Activated CD4-positive, alpha-beta memory T cell treated with anti-CD3 and anti-CD28 coated beads, Interleukin-2, amount 10 ng/mL, durations not matched to agents 7 days and 5 days (primary cell): ENCODE measurements at regions not wholly inside any gene's neighbourhood (a gene's known extent, or its start where the extent isn't known, plus 50 kb on each side); places are given as distances from the start of the nearest gene placed in this dataset.
A peak's percentile ranks its signal among the peaks of the same experiment; 100 is the strongest.

Source experiments
- CTCF ChIA-PET: fragments of 350-600 bp; sonication (Branson Sonifier 250); formaldehyde crosslinking; loops from one replicate; lab custom pipeline; 2021; ENCODE audit warnings: antibody characterized with exemption, inconsistent platforms; lab: Charles Lee
- POLR2A ChIA-PET: fragments of 350-600 bp; sonication (Branson Sonifier 250); formaldehyde crosslinking; loops from one replicate; lab custom pipeline; 2021; ENCODE audit warnings: antibody characterized with exemption; lab: Charles Lee
- DNase-seq: peaks from one replicate; pipeline ENCODE4 v3.0.0-alpha.2; 2020
- H3K27ac Mint-ChIP-seq: one replicate; pipeline ENCODE4 v1.8.0; 2021; ENCODE audit warnings: mild to moderate bottlenecking, mixed read lengths
- H3K27me3 Mint-ChIP-seq: one replicate; pipeline ENCODE4 v1.8.0; 2021; ENCODE audit warnings: mixed read lengths
- H3K36me3 Mint-ChIP-seq: one replicate; pipeline ENCODE4 v1.8.0; 2021; ENCODE audit warnings: low read depth, mixed read lengths
- H3K4me1 Mint-ChIP-seq: one replicate; pipeline ENCODE4 v1.8.0; 2021; ENCODE audit warnings: mixed read lengths
- H3K4me3 Mint-ChIP-seq: one replicate; pipeline ENCODE4 v1.8.0; 2021; ENCODE audit warnings: mild to moderate bottlenecking, mixed read lengths
- H3K9me3 Mint-ChIP-seq: one replicate; pipeline ENCODE4 v1.8.0; 2021; ENCODE audit warnings: mixed read lengths

- Mint-ChIP-seq H3K4me1 (no peaks in the 10 kb centered on the region), H3K27ac (no peak overlapping the region), H3K9me3 (no peaks in the 10 kb centered on the region), H3K36me3 (no peaks in the 10 kb centered on the region), H3K27me3 (no peaks in the 10 kb centered on the region), H3K4me3 (no peak overlapping the region)
- ChIA-PET CTCF (no interaction called here), POLR2A (no interaction called here)
- no peak for DNase-seq
Observed at GRCh38 chr9:79123415-79123814, 448.4 kb upstream of the TLE4 start.

DNA sequence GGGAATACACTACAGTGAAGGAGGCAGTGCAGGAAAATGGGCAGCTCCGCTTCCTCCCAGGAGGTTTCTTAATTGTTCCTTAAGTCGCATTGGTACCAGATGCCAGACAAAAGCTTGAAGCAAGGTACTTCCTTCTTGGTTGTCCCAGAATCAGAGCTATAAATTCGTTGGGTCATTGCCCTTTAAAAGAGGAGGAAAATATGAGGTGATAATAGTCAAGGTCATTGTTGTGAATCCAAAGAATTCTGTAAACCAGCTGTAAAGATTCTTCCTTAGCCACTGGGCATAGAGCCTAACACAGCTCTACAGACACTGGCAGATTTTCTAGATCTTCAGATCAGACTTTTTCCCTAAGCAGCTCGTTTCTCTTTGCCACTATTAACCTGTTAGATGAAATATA, 444.1 kb upstream of the TLE4 start:
- no peaks in the 10 kb centered on the region for H3K4me1 Mint-ChIP-seq
- DNase-seq, result no peak
- ChIA-PET CTCF (no interaction called here), POLR2A (no interaction called here)
- H3K9me3 Mint-ChIP-seq, result no peaks in the 10 kb centered on the region
- H3K36me3 Mint-ChIP-seq, result no peaks in the 10 kb centered on the region
- H3K27me3 Mint-ChIP-seq, result no peaks in the 10 kb centered on the region
- H3K27ac Mint-ChIP-seq, result no peak overlapping the region
- no peak overlapping the region for H3K4me3 Mint-ChIP-seq

DNA sequence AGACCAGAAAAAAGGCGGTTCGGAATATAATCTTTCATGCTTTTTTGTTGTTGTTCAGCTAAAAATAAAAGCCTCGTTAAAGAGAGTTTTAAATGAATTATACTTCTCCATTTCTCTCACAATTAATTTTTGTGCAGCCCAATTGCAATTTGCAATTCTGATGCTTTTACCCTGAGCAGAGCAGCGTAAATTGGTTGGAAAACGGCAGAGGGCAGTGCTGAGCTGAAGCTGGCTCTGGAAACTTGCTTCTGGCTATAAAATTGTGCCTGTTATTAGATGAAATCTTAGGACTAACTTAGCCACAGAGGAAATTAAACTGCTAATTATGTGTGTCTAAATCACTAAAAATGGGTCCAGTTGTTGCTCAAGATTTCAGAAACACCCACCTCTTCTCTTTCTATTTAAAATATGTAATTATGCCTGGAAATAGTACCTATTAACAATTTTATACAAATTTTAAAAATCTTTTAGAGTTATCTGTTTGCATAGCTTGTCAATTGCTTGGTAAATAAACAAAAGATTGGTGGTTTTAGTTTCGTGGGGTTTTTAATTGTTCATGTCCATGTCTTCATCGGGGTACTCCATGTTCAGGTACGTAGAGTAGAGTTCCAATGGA, 441.8 kb upstream of the TLE4 start:
- H3K27me3 Mint-ChIP-seq, result no peaks in the 10 kb centered on the region
- ChIA-PET POLR2A (no interaction called here), CTCF (interaction anchor here (0.6 to 1.2 kb wide), 2 partner anchors 14 to 706 kb away, joined by 3 read pairs; no protein-coding TSS in a partner anchor)
- no peak overlapping the region for H3K27ac Mint-ChIP-seq
- peak; percentile 17 for DNase-seq
- H3K36me3 Mint-ChIP-seq, result no peaks in the 10 kb centered on the region
- no peaks in the 10 kb centered on the region for H3K4me1 Mint-ChIP-seq
- no peaks in the 10 kb centered on the region for H3K9me3 Mint-ChIP-seq
- H3K4me3 Mint-ChIP-seq, result no peak overlapping the region

DNA sequence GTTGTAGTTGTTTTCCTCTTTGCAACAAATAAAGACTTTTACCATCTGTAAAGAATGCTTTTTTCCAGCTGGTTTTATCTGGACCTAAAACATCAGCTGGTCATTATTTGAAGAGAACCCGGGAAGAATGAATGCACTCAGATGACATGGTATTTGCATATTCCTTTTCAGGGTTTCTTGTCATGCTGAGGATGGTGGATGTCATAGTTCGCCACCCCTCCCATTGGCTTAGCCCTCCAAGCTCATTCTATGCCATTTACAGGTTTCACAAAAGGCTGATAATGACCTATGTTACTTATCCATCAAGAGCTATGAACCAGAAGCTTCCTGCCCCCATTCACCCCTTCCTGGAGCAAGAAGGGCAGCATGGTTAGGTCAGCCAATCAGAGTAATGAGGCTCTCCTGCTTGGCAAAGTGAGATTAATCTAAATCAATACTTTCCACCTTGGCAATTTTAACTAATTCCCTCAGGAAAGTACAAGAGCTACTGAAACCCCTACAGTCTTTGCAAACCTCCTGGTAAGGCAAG, 440.5 kb upstream of the TLE4 start:
- Mint-ChIP-seq H3K36me3 (no peaks in the 10 kb centered on the region), H3K27me3 (no peaks in the 10 kb centered on the region), H3K9me3 (no peaks in the 10 kb centered on the region), H3K4me1 (no peaks in the 10 kb centered on the region), H3K4me3 (no peak overlapping the region), H3K27ac (no peak overlapping the region)
- DNase-seq, result no peak
- ChIA-PET POLR2A (no interaction called here), CTCF (no interaction called here)

- DNase-seq, result no peak
- no peaks in the 10 kb centered on the region for H3K4me1 Mint-ChIP-seq
- ChIA-PET POLR2A (no interaction called here), CTCF (no interaction called here)
- no peaks in the 10 kb centered on the region for H3K9me3 Mint-ChIP-seq
- no peaks in the 10 kb centered on the region for H3K36me3 Mint-ChIP-seq
- no peak overlapping the region for H3K4me3 Mint-ChIP-seq
- no peak overlapping the region for H3K27ac Mint-ChIP-seq
- H3K27me3 Mint-ChIP-seq, result no peaks in the 10 kb centered on the region
Observed at GRCh38 chr9:79131824-79132377, 439.9 kb upstream of the TLE4 start.

GRCh38 chr9:79134654-79135053, 437.1 kb upstream of the TLE4 start:
- Mint-ChIP-seq H3K4me1 (no peaks in the 10 kb centered on the region), H3K9me3 (no peaks in the 10 kb centered on the region), H3K36me3 (no peaks in the 10 kb centered on the region), H3K27ac (no peak overlapping the region), H3K4me3 (no peak overlapping the region), H3K27me3 (no peaks in the 10 kb centered on the region)
- POLR2A ChIA-PET, result no interaction called here
- CTCF ChIA-PET, result no interaction called here
- DNase-seq, result no peak

DNA sequence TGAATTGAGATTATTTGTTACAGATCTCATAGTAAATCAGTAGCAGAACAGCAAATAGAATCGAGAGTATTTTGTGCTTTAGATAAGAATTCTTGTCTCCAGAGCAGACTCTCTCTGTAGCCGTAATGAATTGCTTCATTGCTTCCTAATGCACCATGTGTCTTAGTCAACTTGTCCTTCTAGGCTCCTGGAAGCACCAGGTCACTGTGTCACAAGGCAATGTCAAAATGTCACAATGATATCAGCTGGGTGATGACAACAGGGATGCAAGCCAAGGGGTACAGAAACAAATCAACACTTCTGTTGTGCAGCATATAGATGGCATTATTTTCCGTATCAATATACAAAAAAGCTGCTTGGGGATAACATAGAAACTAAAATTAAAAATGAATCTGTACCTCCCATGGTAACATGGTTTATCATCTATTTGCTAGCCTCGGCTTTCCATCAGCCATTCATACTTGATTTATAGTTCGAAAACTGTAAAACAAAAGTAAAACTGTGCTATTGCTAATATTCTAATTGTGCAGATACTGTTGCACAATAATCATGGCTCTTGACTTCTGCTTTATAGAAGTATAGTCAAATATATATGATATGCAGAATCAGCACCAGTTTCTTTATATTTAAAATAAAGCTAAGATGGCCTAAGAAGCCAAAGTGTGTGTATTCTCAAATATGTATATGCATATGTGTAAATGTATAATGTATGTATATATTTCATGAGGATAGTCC, 435.9 kb upstream of the TLE4 start:
- Mint-ChIP-seq H3K27me3 (no peaks in the 10 kb centered on the region), H3K4me3 (no peak overlapping the region), H3K4me1 (no peaks in the 10 kb centered on the region), H3K9me3 (no peaks in the 10 kb centered on the region), H3K27ac (no peak overlapping the region), H3K36me3 (no peaks in the 10 kb centered on the region)
- no peak for DNase-seq
- ChIA-PET POLR2A (no interaction called here), CTCF (no interaction called here)

DNA sequence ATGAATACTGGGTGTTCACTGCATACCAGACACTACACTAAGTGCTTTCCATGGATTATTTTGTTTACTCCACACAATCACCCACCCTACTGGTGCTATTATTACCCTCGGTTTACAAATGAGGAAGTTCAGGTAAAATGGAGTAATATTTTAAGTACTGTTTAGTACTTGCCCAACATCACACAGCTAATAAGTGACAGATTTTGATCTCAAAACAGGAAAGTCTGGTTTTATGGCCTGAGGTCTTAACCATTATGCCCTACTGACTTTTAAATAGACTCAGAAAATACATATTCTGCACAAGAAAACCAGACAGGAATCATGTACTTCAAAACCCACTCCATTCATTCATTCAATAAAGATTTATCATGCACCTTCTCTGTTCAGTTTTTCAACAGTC, 431.0 kb upstream of the TLE4 start:
- no peak for DNase-seq
- H3K4me3 Mint-ChIP-seq, result no peak overlapping the region
- POLR2A ChIA-PET, result no interaction called here
- no peaks in the 10 kb centered on the region for H3K9me3 Mint-ChIP-seq
- no peak overlapping the region for H3K27ac Mint-ChIP-seq
- no peaks in the 10 kb centered on the region for H3K4me1 Mint-ChIP-seq
- H3K36me3 Mint-ChIP-seq, result no peaks in the 10 kb centered on the region
- no peaks in the 10 kb centered on the region for H3K27me3 Mint-ChIP-seq
- CTCF ChIA-PET, result no interaction called here

GRCh38 chr9:79143211-79143610, 428.6 kb upstream of the TLE4 start:
- no peak for DNase-seq
- Mint-ChIP-seq H3K9me3 (no peaks in the 10 kb centered on the region), H3K27ac (no peak overlapping the region), H3K27me3 (no peaks in the 10 kb centered on the region), H3K4me1 (no peaks in the 10 kb centered on the region), H3K4me3 (no peak overlapping the region), H3K36me3 (no peaks in the 10 kb centered on the region)
- ChIA-PET CTCF (interaction anchor here (1.6 kb wide), 1 partner anchor 14 kb away, joined by 3 read pairs; no protein-coding TSS in a partner anchor), POLR2A (no interaction called here)

DNA sequence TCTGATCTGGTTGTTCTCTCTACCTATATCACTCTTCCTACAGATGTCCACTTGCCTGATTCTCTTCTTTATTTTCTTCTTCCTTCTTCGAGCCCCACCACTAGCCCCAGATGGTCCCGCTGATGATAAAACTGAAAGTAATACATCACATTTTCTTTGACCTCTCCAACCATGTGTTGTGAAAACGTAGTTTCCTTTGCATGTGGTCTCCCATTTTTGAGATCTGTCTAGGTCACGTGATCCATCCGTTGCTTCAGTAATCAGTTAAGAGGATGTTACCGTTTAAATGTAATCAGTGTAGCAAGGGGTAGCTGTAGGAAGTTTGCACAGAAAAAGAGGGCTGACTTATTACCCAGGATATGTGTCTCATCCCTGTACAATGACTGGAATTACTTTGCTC, 426.3 kb upstream of the TLE4 start:
- ChIA-PET CTCF (no interaction called here), POLR2A (no interaction called here)
- no peaks in the 10 kb centered on the region for H3K9me3 Mint-ChIP-seq
- H3K27ac Mint-ChIP-seq, result no peak overlapping the region
- no peaks in the 10 kb centered on the region for H3K36me3 Mint-ChIP-seq
- H3K27me3 Mint-ChIP-seq, result no peaks in the 10 kb centered on the region
- no peak for DNase-seq
- H3K4me1 Mint-ChIP-seq, result no peaks in the 10 kb centered on the region
- no peak overlapping the region for H3K4me3 Mint-ChIP-seq

- Mint-ChIP-seq H3K27me3 (no peaks in the 10 kb centered on the region), H3K9me3 (no peaks in the 10 kb centered on the region), H3K27ac (no peak overlapping the region), H3K4me1 (no peaks in the 10 kb centered on the region), H3K36me3 (no peaks in the 10 kb centered on the region), H3K4me3 (no peak overlapping the region)
- ChIA-PET CTCF (no interaction called here), POLR2A (no interaction called here)
- DNase-seq, result no peak
Observed at GRCh38 chr9:79149585-79149984, 422.2 kb upstream of the TLE4 start.

- POLR2A ChIA-PET, result no interaction called here
- Mint-ChIP-seq H3K4me1 (no peaks in the 10 kb centered on the region), H3K4me3 (no peak overlapping the region), H3K27ac (no peak overlapping the region), H3K36me3 (no peaks in the 10 kb centered on the region), H3K9me3 (no peaks in the 10 kb centered on the region), H3K27me3 (no peaks in the 10 kb centered on the region)
- no peak for DNase-seq
- CTCF ChIA-PET, result no interaction called here
Observed at GRCh38 chr9:79151791-79152190, 420.0 kb upstream of the TLE4 start.

GRCh38 chr9:79152306-79152705, 419.5 kb upstream of the TLE4 start:
- no peaks in the 10 kb centered on the region for H3K9me3 Mint-ChIP-seq
- H3K27me3 Mint-ChIP-seq, result no peaks in the 10 kb centered on the region
- no peaks in the 10 kb centered on the region for H3K36me3 Mint-ChIP-seq
- no peak for DNase-seq
- no peaks in the 10 kb centered on the region for H3K4me1 Mint-ChIP-seq
- CTCF ChIA-PET, result no interaction called here
- H3K27ac Mint-ChIP-seq, result no peak overlapping the region
- POLR2A ChIA-PET, result no interaction called here
- H3K4me3 Mint-ChIP-seq, result no peak overlapping the region
